MCF 10A (cell line): ENCODE measurements at regions not wholly inside any gene's neighbourhood (a gene's known extent, or its start where the extent isn't known, plus 50 kb on each side); places are given as distances from the start of the nearest gene placed in this dataset.

Experiments used
- BruUV-seq: library from RNA; stranded (reverse); fragments of 400-500 nt; replicated peaks from 2 replicates; lab custom pipeline; 2021; lab: Mats Ljungman, UMichigan
- CTCF ChIA-PET: fragments of 300-600 bp; sonication (Branson Sonifier 250); formaldehyde crosslinking; extraction: SDS; loops from one replicate; lab custom pipeline; 2021; ENCODE audit warnings: antibody characterized with exemption, inconsistent platforms; lab: Yijun Ruan, JAX
- POLR2A ChIA-PET: fragments of 300-600, 350-650 bp; sonication (Branson Sonifier 250); formaldehyde crosslinking; extraction: SDS; loops from one replicate; lab custom pipeline; 2020; ENCODE audit warnings: antibody characterized with exemption, inconsistent platforms; lab: Yijun Ruan, JAX
- DNase-seq: peaks from one replicate; pipeline ENCODE4 v3.0.0-alpha.2; 2018; ENCODE audit not compliant: unreplicated experiment
- H3K27ac Mint-ChIP-seq: one replicate; pipeline ENCODE4 v1.8.0; 2022; ENCODE audit warnings: mild to moderate bottlenecking, low read depth, mixed read lengths; ENCODE audit not compliant: unreplicated experiment
- H3K27me3 Mint-ChIP-seq: one replicate; pipeline ENCODE4 v1.8.0; 2022; ENCODE audit warnings: mixed read lengths; ENCODE audit not compliant: insufficient read depth, unreplicated experiment
- H3K36me3 Mint-ChIP-seq: one replicate; pipeline ENCODE4 v1.8.0; 2022; ENCODE audit warnings: mild to moderate bottlenecking, moderate library complexity, mixed read lengths; ENCODE audit not compliant: insufficient read depth, unreplicated experiment
- H3K4me1 Mint-ChIP-seq: one replicate; pipeline ENCODE4 v1.8.0; 2022; ENCODE audit warnings: mixed read lengths; ENCODE audit not compliant: insufficient read depth, unreplicated experiment
- H3K4me3 Mint-ChIP-seq: one replicate; pipeline ENCODE4 v1.8.0; 2022; ENCODE audit warnings: mild to moderate bottlenecking, moderate library complexity, mixed read lengths; ENCODE audit not compliant: unreplicated experiment
- H3K9me3 Mint-ChIP-seq: one replicate; pipeline ENCODE4 v1.8.0; 2022; ENCODE audit warnings: mixed read lengths; ENCODE audit not compliant: unreplicated experiment
- CTCF ChIP-seq: fragments of 200-600 bp; IDR thresholded peaks from one replicate; pipeline ENCODE4 v1.8.0; 2022; ENCODE audit warnings: antibody characterized with exemption, mild to moderate bottlenecking; ENCODE audit not compliant: unreplicated experiment
- intact Hi-C: fragments of 100-400 bp; cut with micrococcal nuclease; formaldehyde crosslinking; loops from 2 replicates; pipeline ENCODE4 v1.14.1; 2022

GRCh38 chr5:124128867-124129266 lies 616.9 kb downstream of the CSNK1G3 start:
- Mint-ChIP-seq H3K4me3 (no peak overlapping the region), H3K9me3 (no peaks in the 10 kb centered on the region), H3K36me3 (no peaks in the 10 kb centered on the region), H3K27me3 (no peaks in the 10 kb centered on the region), H3K4me1 (peaks cover 13% of the 10 kb centered on the region), H3K27ac (no peak overlapping the region)
- ChIA-PET POLR2A (no interaction called here), CTCF (interaction anchor here (0.7 kb wide), 1 partner anchor 144 kb away, joined by 4 read pairs; no protein-coding TSS in a partner anchor)
- intact Hi-C loops, result no loop called here
- DNase-seq, result no peak
- no TSS peak for BruUV-seq
- no peak for TF ChIP-seq CTCF

- Mint-ChIP-seq H3K27ac (no peak overlapping the region), H3K27me3 (no peaks in the 10 kb centered on the region), H3K36me3 (no peaks in the 10 kb centered on the region), H3K9me3 (no peaks in the 10 kb centered on the region), H3K4me3 (no peak overlapping the region), H3K4me1 (no peaks in the 10 kb centered on the region)
- no peak for DNase-seq
- CTCF ChIA-PET, result no interaction called here
- intact Hi-C loops, result no loop called here
- no peak for TF ChIP-seq CTCF
- BruUV-seq, result no TSS peak
- POLR2A ChIA-PET, result no interaction called here
Measured at GRCh38 chr5:124126504-124127217, 614.7 kb downstream of the CSNK1G3 start.

- Mint-ChIP-seq H3K27me3 (no peaks in the 10 kb centered on the region), H3K9me3 (peaks cover 14% of the 10 kb centered on the region), H3K27ac (no peak overlapping the region), H3K4me1 (no peaks in the 10 kb centered on the region), H3K36me3 (no peaks in the 10 kb centered on the region), H3K4me3 (no peak overlapping the region)
- no TSS peak for BruUV-seq
- intact Hi-C loops, result no loop called here
- ChIA-PET CTCF (interaction anchor here (0.6 to 0.9 kb wide), 4 partner anchors 9 to 76 kb away, joined by 3 to 4 read pairs (median 4); no protein-coding TSS in a partner anchor), POLR2A (interaction anchor here (1.4 to 3.0 kb wide), 2 partner anchors 8 to 9 kb away, joined by 4 to 14 read pairs; no protein-coding TSS in a partner anchor)
- no peak for TF ChIP-seq CTCF
- no peak for DNase-seq
Measured at GRCh38 chr5:124124711-124125229, 612.8 kb downstream of the CSNK1G3 start.

GRCh38 chr5:124121198-124121597 lies 609.2 kb downstream of the CSNK1G3 start:
- intact Hi-C loops, result no loop called here
- H3K4me3 Mint-ChIP-seq, result no peak overlapping the region
- TF ChIP-seq CTCF, result no peak
- H3K36me3 Mint-ChIP-seq, result no peaks in the 10 kb centered on the region
- H3K27me3 Mint-ChIP-seq, result no peaks in the 10 kb centered on the region
- peaks cover 14% of the 10 kb centered on the region for H3K9me3 Mint-ChIP-seq
- peak; percentile 51 for DNase-seq
- BruUV-seq, result no TSS peak
- no peaks in the 10 kb centered on the region for H3K4me1 Mint-ChIP-seq
- ChIA-PET CTCF (no interaction called here), POLR2A (interaction anchor here (0.6 kb wide), 1 partner anchor 160 kb away, joined by 3 read pairs; no protein-coding TSS in a partner anchor)
- H3K27ac Mint-ChIP-seq, result no peak overlapping the region
